NOMO-1 treated with DMSO at 0.1 percent for 48 hours (cell line): ENCODE measurements at regions not wholly inside any gene's neighbourhood (a gene's known extent, or its start where the extent isn't known, plus 50 kb on each side); places are given as distances from the start of the nearest gene placed in this dataset.
A peak's percentile ranks its signal among the peaks of the same experiment; 100 is the strongest.

Experiments
- DNase-seq: peaks from one replicate; lab custom pipeline; 2025; ENCODE audit not compliant: unreplicated experiment; lab: John Stamatoyannopoulos, UW

- DNase-seq, result no peak
These were observed 736.5 kb downstream of the HACE1 start for GRCh38 chr6:104123227-104123626.

- DNase-seq, result no peak
These were observed 741.4 kb downstream of the HACE1 start for GRCh38 chr6:104118274-104118673.

GRCh38 chr6:104109806-104110205 lies 749.9 kb downstream of the HACE1 start:
- DNase-seq, result no peak

GRCh38 chr6:104108634-104109033 lies 751.1 kb downstream of the HACE1 start:
- no peak for DNase-seq

GRCh38 chr6:104095661-104096416 lies 763.9 kb downstream of the HACE1 start:
- no peak for DNase-seq

- DNase-seq, result no peak
These were observed 772.0 kb downstream of the HACE1 start for GRCh38 chr6:104087765-104088164.

- no peak for DNase-seq
These were observed 791.4 kb downstream of the HACE1 start for GRCh38 chr6:104068281-104068680.

- DNase-seq, result no peak
These were observed 794.8 kb downstream of the HACE1 start for GRCh38 chr6:104064876-104065275.

- DNase-seq, result no peak
These were observed 809.3 kb downstream of the HACE1 start for GRCh38 chr6:104050455-104050854.

GRCh38 chr6:104046426-104046825 lies 813.3 kb downstream of the HACE1 start:
- no peak for DNase-seq

- DNase-seq, result no peak
These were observed 828.4 kb downstream of the HACE1 start for GRCh38 chr6:104031346-104031745.

GRCh38 chr6:104022126-104022525 lies 837.6 kb downstream of the HACE1 start:
- DNase-seq, result no peak

- no peak for DNase-seq
These were observed 840.5 kb downstream of the HACE1 start for GRCh38 chr6:104019075-104019753.

- DNase-seq, result no peak
These were observed 842.0 kb downstream of the HACE1 start for GRCh38 chr6:104017410-104018381.

GRCh38 chr6:104014163-104014959 lies 845.4 kb downstream of the HACE1 start:
- DNase-seq, result peak; percentile 82

- no peak for DNase-seq
These were observed 846.3 kb downstream of the HACE1 start for GRCh38 chr6:104013312-104013971.

- no peak for DNase-seq
These were observed 848.8 kb downstream of the HACE1 start for GRCh38 chr6:104010897-104011296.

GRCh38 chr6:104003803-104004516 lies 855.8 kb downstream of the HACE1 start:
- DNase-seq, result no peak

- DNase-seq, result no peak
These were observed 864.1 kb downstream of the HACE1 start for GRCh38 chr6:103995571-103995970.
